Uterus (tissue), 2 donors: ENCODE measurements at regions not wholly inside any gene's neighbourhood (a gene's known extent, or its start where the extent isn't known, plus 50 kb on each side); places are given as distances from the start of the nearest gene placed in this dataset.

Experiments
- CTCF ChIP-seq, 4 experiments: fragments of 200-600 bp in 2 of 4; fragments of 450-650 bp in 2 of 4; sonication (generic) in 2 of 4; IDR thresholded peaks; one replicate each; pipeline ENCODE4 v1.5.1; 2016 to 2019; ENCODE audit warnings: antibody characterized with exemption in 4 of 4, mild to moderate bottlenecking in 2 of 4, moderate library complexity in 1 of 4
- POLR2A ChIP-seq, 2 donors: fragments of 450-650 bp; IDR thresholded peaks; one replicate each; pipeline ENCODE4 v1.6.1; 2016; ENCODE audit warnings: antibody characterized with exemption in 2 of 2, mild to moderate bottlenecking in 1 of 2, moderate library complexity in 1 of 2

DNA sequence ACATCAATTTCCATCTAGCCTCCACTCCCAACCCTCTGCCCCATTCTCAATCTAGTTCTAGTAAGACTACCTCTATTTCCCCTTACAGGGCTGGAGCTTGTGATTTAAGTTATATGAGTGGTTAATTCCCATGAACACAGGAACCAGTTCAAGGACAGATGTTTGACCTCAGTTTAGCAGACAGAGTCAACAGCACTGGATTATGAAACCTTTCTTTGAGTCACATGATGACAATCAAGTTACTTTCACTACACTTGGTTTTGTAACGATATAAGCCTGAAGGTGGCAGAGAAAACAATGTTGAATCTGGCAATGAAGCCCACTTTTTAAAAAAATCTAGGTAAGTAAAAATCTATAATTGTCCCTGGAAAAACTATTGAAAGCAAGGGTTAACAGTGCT, 1646.2 kb upstream of the FLRT2 start:
- no peak for TF ChIP-seq CTCF (IDR thresholded peaks at IDR 0.05)
- no peak for TF ChIP-seq POLR2A (IDR thresholded peaks at IDR 0.05)
